Fibroblast of skin of right biceps (primary cell): ENCODE measurements at regions not wholly inside any gene's neighbourhood (a gene's known extent, or its start where the extent isn't known, plus 50 kb on each side); places are given as distances from the start of the nearest gene placed in this dataset.
A peak's percentile ranks its signal among the peaks of the same experiment; 100 is the strongest.
"Not testable (repeated sequence)": the region's sequence is repeated elsewhere in the genome, so short reads cannot be mapped to it uniquely, and the experiment has no call there.

ENCODE experiments used
- DNase-seq: peaks from one replicate; pipeline ENCODE4 v3.0.0-alpha.2; 2013

DNA sequence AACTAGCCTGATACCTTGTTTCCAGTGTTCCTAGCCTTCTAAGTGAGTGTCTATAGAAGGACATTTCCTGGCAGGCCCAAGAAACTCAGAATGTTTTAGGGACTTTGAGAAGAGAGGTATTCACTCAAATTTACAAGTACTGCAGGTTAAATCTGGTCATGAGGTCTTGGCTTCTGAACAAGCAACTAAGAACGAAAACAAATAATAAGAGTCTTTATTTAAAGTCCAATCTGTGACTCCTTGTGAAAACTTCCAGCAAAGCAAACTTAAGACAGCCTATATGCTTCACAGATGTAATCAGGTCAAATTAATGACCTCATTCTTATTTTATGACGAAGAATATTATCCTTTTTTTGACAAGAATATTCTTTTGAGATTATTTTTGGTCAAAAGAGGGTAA, 79.4 kb upstream of the PRSS16 start:
- peak; percentile 13 for DNase-seq

DNA sequence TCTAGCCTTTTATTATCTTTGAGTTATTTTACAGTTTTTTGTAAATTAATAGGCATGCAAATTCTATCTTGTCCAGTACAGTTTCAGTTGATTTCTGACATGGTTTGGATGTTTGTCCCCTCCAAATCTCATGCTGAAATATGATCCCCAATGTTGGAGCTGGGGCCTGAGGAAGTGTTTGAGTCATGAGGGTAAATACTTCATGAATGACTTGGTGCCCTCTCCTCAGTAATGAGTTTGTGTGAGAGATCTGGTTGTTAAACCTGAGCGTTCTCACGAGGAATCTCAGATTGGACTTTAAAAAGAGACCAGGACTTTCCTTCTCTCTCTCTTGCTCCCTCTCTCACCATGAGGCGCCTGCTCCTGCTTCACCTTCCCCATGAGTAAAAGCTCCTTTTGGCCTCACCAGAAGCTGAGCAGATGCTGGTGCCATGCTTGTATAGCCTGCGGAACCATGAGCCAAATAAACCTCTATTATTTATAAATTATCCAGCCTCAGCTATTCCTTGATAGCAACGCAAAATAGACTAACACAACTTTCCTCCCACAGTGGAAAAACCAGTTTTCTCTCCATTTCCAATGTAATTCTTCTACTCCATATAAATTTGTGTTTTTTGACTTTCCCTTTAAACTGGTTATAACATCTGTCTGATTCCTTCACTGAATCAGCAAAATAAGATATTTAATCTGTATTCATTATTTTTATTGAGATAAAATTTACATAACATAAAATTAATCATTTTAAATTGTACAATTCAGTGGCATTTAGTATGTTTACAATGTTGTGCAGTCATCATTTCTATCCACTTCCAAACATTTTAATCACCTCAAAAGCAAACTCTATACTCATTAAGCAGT, 78.7 kb upstream of the PRSS16 start:
- peak; percentile 90 for DNase-seq

DNA sequence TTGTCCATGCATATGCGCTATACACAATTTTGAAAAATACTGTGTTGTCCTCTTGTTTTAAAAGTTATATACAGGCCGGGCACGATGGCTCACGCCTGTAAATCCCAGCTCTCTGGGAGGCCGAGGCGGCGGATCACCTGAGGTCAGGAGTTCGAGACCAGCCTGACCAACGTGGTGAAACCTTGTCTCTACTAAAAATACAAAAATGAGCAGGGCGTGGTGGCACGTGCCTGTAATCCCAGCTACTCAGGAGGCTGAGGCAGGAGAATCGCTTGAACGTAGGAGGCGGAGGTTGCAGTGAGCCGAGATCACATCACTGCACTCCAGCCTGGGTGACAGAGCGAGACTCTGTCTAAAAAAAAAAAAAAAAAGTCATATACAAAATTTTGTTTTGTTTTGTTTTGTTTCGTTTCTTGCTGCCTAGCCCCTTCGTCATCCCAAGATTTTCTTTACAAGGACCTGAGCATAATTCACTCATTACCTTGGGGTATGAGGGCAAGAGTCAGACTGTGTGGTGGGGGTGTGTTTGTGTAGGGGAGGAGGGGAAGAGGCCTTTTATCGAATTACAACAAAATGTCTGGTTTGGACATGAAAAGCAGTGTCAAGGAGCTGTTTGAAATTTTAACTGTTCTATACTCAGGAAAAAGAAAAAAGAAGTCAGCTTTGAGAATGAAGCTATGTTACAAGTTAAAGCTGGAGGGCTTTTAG, 74.8 kb upstream of the PRSS16 start:
- not testable (repeated sequence) for DNase-seq

DNA sequence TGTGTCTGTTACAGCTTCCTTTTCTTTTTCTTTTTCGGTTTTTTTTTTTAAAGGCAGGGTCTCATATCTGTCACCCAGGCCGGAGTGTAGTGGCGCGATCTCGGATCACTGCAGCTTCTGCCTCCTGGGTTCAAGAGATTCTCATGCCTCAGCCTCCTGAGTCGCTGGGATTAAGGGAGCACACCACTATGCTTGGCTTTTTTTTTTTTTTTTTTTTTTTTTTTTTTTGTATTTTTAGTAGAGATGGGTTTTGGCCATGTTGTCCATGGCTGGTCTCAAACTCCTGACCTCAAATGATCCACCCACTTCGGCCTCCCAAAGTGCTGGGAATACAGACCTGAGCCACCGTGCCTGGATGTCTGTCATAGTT, 74.3 kb upstream of the PRSS16 start:
- DNase-seq = not testable (repeated sequence)

DNA sequence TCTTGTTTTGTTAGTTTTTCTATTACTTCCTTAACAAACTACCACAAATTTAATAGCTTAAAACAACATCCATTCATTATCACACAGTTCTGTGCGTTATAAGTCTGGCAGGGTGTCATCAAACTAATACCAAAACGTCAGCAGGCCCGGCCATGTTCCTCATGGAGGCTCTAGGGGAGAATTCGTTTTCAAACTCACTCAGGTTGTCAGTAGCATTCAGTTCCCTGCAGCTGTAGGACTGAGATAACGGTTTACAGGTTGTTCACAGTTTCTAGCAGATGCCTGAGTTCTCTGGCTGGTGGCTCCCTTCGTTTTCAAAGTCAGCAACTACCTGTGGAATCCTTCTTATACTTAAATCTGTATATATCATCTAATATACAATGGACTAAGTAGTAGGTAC, 72.5 kb upstream of the PRSS16 start:
- DNase-seq = no peak

DNA sequence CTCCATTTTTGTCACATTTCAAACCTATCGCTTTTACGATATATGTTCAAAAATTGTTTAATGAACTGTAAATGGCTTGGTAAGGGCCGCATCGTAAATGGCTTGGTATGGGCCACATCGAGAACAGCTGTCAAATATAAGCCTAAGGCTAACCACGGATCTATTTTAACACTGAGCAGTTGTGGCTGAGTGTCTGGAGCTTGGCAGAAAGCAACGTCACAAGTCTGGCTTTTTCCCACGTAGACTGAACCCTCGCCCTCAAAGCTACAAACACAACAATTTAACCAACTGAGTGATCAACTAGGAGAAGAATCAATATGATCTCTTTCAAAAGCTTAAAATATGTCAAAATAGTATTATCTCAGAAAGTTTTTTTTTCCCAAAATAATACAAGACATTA, 71.4 kb upstream of the PRSS16 start:
- DNase-seq = peak; percentile 34

DNA sequence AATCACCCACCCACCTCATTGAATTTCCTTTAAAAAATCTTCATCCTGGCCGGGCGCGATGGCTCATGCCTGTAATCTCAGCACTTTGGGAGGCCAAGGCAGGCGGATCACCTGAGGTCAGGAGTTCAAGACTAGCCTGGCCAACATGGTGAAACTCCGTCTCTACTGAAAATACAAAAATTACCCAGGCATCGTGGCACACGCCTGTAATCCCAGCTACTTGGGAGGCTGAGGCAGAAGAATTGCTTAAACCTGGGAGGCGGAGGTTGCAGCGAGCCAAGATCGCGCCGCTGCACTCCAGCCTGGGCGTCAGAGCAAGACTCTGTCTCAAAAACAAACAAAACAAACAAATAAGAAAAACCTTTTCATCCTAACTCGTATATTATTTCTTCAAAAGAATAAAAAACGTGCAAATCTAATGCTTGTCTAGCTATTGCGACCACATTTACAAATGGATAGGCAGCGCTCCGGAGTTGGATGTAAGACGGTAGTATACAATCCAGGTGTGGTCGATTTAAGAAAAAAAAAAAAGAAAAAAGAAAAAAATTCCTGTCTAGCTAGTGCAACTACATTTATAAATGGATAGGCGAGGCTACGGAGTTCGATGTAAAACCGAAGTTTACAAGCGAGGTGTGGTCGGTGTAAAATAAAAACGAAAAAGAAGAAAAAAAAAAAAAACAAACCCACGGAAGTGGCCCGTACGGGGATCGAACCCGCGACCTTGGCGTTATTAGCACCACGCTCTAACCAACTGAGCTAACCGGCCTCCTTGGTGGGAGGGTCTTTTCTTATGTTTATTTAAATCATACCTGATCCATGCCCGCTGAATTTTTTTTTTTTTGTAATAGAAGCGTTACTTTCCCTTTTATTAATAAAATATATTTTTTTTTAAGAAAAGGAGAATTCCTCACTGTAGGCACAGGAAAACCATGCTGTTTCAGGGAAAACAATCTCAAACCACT, 70.7 kb upstream of the PRSS16 start:
- peak; percentile 54 for DNase-seq

DNA sequence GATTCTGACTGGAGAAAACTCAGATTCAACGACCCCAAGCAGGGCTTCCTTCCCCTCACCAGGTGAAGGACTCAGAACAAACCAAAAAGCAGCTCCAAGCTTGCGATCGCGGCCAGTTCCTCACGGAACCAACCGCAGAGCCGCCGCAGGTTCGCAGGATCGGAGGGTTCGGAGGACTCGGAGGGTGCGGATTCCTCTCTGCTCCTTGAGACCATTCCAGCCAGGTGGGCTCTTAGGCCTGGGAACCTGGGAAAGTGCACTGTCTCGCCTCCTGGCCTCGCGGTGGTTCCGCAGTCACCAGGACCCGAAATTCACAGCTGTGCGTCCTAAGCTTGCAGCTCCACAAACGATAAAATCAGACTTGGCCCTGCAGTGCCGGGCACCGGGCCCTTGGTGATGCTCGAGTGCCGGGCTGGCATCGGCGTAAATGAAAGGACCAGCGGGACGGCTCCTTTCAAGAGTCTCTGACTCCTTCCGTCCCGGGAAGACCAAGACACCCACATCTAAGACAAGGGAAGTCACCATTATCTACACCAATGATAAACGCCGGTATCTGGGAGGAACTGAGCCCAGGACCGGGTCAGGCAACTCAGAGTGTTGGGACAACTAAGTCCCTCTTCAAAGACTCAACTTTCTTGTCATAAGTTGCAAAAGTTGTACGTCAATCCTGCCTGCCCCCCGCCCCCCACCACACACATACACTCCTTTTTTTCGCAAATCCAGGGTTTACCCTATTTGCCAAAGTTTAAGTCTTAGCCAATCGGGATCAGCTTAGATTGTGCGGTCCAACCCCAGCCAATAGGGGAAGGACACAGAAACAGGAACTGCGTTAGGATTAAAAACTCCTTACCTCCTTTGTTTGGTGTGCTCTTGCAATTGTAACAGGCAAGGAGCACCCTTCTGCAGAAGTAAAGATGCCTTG, 69.8 kb upstream of the PRSS16 start:
- peak; percentile 95 for DNase-seq

DNA sequence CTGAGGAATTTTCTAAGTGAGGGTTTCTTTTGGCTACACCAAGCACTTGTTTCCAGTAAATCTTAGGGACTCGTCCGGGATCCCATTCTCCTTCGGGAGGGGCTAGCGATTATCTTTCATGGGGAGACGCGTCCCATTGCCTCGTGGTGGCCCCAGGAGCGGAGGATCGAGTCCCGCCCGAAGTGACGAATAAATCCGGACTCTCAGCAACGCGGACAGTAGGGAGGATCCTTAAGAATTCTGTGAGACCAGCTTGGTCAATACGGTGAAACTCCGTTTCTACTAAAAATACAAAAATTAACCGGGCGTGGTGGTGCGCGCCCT, 69.1 kb upstream of the PRSS16 start:
- no peak for DNase-seq

DNA sequence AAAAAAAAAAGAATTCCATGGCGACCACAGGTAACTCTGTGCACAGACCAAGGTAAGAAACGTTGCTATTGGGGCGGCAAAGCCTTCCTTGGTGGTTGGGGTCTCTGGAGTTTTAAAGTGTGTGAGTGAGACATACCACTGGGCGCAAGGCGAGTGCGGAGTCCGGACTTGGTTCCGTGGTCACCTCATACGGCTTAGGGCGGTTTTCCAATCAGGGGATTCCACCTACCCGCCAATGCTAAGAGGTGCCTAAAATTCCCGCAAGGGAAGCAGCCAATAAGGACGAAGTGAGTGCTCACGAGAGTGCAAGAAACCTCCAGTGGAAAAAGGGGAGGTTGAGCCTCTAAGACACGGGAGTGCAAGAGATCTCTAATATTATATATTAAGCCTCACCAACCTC, 68.6 kb upstream of the PRSS16 start:
- peak; percentile 17 for DNase-seq

DNA sequence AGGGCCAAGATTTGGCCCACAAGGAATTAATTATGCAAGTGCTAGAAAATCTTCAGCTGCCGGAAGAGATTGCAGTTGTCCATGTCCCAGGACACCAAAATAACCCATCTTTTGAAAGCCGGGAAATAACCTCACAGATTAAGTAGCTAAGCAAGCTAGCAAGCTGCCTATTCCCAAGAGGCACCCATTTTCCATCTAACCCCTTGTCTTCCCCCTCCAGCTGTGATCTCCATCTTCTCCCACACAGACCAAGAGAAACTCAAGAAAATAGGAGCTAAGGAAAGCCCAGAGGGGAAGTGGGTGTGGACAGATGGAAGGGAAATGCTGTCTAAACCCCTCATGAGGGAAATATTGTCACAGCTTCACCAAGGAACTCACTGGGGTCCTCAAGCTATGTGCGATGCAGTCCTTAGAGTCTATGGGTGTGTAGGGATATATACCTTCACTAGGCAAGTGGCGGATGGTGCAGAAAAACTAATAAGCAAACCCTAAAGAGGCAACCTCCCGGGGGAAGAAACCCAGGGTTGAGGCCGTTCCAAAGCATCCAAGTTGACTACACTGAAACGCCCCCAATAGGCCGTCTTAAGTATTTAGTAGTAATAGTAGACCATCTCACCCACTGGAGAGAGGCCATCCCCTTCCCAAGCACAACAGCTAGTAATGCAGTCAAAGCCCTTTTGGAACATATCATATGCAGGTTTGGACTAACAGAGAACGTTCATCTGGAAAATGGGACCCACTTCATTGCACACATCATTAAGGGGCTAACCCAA, 64.3 kb upstream of the PRSS16 start:
- DNase-seq = no peak

DNA sequence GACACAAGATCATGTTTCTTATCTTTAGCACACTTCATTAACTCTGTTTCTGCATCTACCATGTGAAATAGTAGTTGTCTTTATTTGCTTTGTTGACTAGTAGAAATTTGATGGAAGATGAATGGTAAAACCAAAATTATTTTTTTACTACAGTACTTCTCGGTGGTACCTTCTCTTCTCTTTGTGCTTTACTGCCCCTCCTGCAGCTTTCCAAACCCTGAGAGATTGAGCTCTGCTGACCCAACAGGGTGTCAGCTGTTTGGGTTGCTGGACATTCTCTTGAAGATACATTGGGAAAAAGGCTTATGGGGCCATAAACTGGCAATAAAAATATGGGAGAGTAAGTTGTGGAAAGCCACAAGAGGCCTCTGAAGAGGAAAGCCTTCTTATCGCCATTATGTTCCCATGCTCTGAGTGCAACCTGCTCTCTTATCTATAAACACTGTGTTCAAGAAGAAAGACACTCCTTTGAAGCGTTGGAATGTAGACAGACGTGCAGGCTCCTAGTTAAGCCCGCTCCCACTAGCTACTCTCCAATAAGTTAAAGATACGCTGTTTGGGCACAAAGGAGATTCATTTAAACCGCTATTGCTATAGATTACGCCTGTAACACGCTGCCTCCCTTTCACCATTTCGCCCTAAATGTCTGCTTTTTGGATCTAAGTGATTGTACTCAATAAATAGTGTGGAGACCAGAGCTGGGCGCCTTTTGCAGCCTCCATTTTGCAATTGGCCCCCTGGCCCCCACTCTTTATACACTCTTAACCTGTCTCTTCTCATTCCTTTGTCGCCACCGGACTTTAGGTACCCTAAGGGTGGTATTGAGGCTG, 60.1 kb upstream of the PRSS16 start:
- no peak for DNase-seq

DNA sequence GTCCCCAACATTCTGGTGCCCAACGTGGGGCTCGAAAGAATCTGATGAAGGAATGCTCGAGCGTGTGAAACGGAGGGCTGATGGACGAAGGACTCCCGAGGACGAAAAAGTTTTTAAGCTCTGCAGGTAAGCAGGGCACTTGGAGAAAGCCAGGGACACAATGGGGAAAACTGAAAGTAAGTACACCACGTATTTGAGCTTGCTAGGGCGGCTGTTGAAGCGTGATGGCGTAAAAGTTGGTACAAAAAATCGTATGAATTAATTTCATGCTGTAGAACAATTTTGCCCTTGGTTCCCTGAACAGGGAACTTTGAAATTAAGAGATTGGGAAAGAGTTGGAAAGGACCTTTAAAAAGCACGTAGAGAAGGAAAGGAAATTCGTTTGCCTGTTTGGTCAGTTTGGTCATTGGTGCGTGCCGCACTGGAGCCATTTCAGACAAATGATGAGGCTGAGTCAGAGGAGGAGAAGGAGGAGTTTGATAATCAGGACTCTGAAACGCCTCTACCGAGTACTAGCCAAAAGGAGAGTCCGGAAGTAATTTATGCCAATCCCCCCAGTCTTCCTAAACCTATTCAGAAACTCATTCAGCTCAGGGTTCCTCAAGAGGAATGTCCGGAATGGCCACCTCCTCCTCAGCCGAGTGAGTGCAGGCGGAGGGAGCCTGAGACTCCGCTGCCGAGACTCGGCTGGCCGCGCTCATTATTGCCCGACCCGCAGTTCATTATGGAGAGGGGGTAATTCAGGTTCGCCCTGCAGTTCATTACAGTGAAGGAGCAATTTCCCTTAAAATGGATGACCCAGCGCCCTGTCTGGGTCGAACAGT, 59.2 kb upstream of the PRSS16 start:
- peak; percentile 84 for DNase-seq

DNA sequence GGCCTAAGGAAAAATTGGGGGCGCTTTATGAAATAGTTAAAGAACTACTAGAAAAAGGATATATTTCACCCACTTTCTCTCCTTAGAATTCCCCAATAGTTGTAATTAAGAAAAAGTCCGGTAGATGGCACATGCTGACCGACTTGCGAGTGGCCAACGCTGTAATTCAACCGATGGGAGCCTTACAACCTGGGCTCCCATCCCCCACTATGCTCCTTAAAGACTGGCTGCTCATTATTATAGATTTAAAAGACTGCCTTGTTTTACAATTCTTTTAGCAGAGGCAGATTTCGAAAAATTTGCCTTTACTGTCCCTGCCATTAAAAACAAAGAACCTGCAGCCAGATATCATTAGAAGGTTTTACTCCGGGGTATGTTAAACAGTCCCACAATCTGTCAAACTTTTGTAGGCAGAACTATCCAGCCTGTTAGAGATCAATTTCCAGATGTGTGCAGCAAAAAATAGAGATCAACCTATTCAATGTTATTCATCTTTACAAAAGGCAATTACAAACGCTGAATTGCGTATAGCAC, 58.5 kb upstream of the PRSS16 start:
- peak; percentile 81 for DNase-seq

DNA sequence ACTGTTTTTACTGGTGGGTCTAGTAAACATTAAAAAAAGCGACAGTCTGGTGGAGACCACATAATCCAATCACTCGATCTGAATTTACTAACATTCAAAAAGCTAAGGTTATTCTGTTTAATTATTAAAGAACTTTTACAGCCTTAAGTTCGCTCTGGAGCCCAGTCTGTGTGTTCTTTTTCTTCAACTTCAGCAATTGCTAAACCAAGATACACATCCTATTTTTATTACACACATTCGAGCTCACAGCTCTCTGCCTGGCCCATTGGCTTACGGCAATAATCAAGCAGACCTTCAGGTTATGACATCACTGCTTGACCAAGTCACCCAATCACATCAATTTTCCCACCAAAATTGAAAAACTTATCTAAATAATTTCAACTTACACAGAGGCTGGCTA, 57.4 kb upstream of the PRSS16 start:
- no peak for DNase-seq

DNA sequence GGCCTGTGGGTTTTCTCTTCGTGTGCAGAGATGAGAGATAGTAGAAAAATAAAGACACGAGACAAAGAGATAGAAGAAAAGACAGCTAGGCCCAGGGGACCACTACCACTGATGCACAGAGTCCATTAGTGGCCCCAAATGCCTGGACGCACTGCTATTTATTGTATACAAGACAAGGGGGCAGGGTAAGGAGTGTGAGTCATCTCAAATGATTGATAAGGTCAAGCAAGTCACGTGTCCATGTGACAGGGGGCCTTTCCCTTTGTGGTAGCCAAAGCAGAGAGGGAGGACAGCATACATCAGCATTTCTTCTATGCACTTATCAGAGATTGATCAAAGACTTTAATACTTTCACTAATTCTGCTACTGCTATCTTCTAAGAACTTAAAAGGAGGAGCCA, 53.0 kb upstream of the PRSS16 start:
- not testable (repeated sequence) for DNase-seq

DNA sequence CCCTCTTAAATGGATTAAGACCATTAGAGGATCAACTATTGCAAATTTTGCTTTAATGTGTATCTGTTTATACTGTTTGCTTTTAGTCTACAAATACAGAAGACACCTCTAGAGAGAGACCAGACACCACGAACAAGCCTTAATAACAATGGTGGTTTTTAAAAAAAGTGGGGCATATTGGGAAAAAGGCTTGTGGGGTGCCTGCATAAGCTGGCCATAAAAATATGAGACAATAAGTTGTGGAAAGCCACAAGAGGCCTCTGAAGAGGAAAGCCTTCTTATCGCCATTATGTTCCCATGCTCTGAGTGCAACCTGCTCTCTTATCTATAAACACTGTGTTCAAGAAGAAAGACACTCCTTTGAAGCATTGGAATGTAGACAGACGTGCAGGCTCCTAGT, 52.0 kb upstream of the PRSS16 start:
- DNase-seq = not testable (repeated sequence)
